ENCODE measurements at regions not wholly inside any gene's neighbourhood (a gene's known extent, or its start where the extent isn't known, plus 50 kb on each side); places are given as distances from the start of the nearest gene placed in this dataset.

DNA sequence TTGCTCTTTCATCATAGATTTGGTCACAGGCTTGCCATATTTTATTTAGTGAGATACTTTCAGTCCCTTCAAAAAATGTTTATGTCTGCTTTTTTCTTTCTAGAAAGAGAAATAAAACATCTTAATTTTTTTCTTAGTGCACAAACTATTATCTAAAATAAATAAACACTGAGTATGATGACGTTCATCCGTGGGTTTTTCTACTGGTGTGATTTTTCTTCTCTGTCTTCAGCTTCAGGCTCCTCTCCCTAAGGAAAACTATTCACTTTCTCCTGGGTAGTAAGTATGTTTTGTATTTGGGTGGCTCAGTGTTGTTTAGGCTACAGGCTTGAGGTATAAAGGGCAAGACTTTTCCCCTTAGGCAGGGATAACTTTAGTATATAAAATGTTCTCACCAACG, 154.7 kb downstream of the DACT1 start:
- TF ChIP-seq, protein P1, sequence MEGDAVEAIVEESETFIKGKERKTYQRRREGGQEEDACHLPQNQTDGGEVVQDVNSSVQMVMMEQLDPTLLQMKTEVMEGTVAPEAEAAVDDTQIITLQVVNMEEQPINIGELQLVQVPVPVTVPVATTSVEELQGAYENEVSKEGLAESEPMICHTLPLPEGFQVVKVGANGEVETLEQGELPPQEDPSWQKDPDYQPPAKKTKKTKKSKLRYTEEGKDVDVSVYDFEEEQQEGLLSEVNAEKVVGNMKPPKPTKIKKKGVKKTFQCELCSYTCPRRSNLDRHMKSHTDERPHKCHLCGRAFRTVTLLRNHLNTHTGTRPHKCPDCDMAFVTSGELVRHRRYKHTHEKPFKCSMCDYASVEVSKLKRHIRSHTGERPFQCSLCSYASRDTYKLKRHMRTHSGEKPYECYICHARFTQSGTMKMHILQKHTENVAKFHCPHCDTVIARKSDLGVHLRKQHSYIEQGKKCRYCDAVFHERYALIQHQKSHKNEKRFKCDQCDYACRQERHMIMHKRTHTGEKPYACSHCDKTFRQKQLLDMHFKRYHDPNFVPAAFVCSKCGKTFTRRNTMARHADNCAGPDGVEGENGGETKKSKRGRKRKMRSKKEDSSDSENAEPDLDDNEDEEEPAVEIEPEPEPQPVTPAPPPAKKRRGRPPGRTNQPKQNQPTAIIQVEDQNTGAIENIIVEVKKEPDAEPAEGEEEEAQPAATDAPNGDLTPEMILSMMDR (IDR thresholded peaks at IDR 0.05; ENCODE audit: extremely low read depth, insufficient read depth, missing control alignments) = no peak
- no peak for DNase-seq (ENCODE audit: low spot score)
- in situ Hi-C loops (cut with MboI; ENCODE audit: low pct_unique_long_range_greater_than_20kb, low sequenced_read_pairs, unreplicated experiment) = no loop called here

GRCh38 chr14:58793131-58793740, 155.5 kb downstream of the DACT1 start:
- in situ Hi-C loops (cut with MboI; ENCODE audit: low pct_unique_long_range_greater_than_20kb, low sequenced_read_pairs, unreplicated experiment) = no loop called here
- DNase-seq (ENCODE audit: low spot score) = no peak
- TF ChIP-seq, protein P1 (IDR thresholded peaks at IDR 0.05; ENCODE audit: extremely low read depth, insufficient read depth, missing control alignments) = no peak

DNA sequence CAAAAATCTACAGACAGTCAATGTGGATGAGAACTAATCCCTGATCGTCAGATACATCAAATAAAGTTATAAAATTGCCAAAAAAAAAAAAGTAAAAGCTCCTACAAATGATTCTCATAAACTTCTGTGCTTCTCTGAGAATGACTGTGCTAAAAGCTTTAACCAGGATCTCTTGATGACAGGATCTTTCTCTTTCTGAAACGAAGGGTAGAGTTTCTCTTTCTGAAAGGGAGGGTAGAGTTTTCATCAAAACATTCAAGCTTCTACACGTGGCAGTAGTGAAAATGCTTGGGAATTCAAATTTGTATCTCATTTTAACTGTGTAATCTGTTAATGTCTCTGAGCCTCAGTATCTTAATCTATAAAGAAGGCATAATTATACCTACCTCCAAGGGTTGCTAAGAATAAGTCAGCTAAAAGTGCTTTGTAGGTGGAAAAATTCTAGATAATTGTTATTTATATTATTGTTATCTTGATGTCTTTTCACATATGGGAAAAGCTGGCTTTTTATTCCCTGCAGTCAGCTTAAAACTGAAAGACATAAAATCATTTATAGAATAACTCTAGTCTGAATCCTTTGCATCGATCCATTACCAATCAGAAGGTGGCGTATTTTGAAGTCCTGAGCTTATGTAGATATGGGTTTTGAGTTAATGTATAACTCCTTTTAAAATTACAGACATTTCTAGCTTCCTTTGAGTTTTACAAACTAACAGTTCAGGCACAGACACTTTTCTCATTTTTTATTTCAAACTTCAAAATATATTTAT, 157.4 kb downstream of the DACT1 start:
- no peak for DNase-seq (ENCODE audit: low spot score)

DNA sequence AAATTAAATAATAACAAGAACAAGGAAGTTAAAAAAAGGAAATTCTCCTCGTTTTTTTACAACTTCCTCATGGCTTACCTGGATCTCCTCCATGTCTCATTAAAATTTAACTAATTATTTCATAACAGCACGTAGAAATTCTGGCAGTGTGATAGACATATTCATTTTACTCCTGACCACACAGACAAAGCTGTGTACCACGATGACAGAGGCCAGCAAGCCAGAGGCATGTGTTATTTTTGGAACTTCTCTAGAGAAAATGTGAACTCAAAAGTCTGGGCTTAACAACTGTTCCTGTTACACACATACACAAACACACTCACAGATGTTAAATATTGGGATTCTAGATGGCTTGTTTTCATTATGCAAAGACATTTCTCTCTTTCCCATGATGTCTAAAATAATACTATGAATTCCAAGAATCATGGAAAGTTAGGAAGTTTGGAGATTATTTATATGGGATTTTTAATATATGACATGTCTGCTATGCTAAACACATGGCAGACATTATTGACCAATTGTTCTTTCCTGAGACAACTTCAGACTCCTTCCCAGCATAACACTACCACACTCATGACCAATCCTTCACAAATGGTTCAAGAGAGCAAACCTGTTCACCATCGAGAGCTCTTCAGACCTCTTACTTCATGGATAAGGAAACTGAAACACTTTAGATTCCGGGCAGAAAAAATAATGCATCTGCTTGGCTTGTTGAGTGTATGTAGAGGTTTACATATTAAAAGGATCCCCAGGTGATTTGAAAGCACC, 158.7 kb downstream of the DACT1 start:
- no peak for DNase-seq (ENCODE audit: low spot score)
- TF ChIP-seq, protein P1 (IDR thresholded peaks at IDR 0.05; ENCODE audit: extremely low read depth, insufficient read depth, missing control alignments) = no peak
- in situ Hi-C loops (cut with MboI; ENCODE audit: low pct_unique_long_range_greater_than_20kb, low sequenced_read_pairs, unreplicated experiment) = no loop called here

More for the DNA sequence above, 157.4 kb downstream of the DACT1 start:
- TF ChIP-seq, protein P1 (IDR thresholded peaks at IDR 0.05; ENCODE audit: extremely low read depth, insufficient read depth, missing control alignments) = no peak
- in situ Hi-C loops (cut with MboI; ENCODE audit: low pct_unique_long_range_greater_than_20kb, low sequenced_read_pairs, unreplicated experiment) = no loop called here

DNA sequence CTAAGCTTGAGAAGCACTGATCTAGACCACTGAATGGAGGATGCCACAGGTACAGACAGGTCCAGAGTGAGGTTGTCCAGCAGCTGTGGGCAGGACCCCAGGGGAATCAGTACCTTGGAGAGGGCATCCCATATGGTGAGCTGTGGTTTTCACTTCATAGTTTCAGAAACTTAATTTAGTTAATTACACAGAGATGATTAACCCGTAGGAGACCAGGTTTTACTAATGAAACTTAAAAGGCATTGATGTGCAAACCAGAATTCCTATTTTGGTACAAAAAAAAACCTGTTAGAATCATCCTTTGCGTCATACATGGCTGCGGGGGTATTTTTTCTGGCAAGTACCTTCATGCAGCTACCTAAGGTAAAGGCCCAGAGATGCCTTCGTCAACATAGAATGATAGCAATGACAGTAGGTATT, 159.3 kb downstream of the DACT1 start:
- peak; percentile 60 for DNase-seq (ENCODE audit: low spot score)
- in situ Hi-C loops (cut with MboI; ENCODE audit: low pct_unique_long_range_greater_than_20kb, low sequenced_read_pairs, unreplicated experiment) = no loop called here
- TF ChIP-seq, protein P1 (IDR thresholded peaks at IDR 0.05; ENCODE audit: extremely low read depth, insufficient read depth, missing control alignments) = no peak

DNA sequence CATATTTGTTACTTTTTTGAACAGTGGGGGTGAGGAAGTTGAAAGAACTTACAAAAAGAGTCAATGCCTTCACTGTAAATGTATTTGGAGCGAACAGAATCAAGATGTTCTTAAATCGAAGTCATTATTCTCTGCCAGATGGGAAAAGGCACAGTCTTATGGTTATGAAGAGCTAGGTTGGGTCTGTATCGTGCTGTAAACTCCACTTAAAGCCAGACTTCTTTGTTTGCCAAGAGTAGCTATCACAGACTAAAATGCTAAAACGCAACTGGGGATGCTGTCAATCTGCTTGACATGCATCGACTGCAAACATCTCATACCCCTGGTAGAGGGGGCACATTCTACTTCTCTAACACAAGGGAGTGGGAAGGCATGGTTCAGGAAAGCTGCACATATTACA, 160.4 kb downstream of the DACT1 start:
- TF ChIP-seq, protein P1 (IDR thresholded peaks at IDR 0.05; ENCODE audit: extremely low read depth, insufficient read depth, missing control alignments) = no peak
- in situ Hi-C loops (cut with MboI; ENCODE audit: low pct_unique_long_range_greater_than_20kb, low sequenced_read_pairs, unreplicated experiment) = no loop called here
- no peak for DNase-seq (ENCODE audit: low spot score)

Data from GM13977 (cell line).